Suprapubic skin (tissue), 4 donors: ENCODE measurements at regions not wholly inside any gene's neighbourhood (a gene's known extent, or its start where the extent isn't known, plus 50 kb on each side); places are given as distances from the start of the nearest gene placed in this dataset.

ENCODE experiments used
- DNase-seq, 2 donors: peaks; one replicate each; pipeline ENCODE4 v3.0.0-alpha.2; 2019; ENCODE audit warnings: low spot score in 2 of 2
- H3K27ac ChIP-seq: fragments of 200-600 bp; sonication (generic); one replicate; pipeline ENCODE4 v1.5.1; 2019
- H3K27me3 ChIP-seq: fragments of 200-600 bp; sonication (generic); one replicate; pipeline ENCODE4 v1.5.1; 2019
- H3K36me3 ChIP-seq: fragments of 200-600 bp; sonication (generic); one replicate; pipeline ENCODE4 v1.5.1; 2019
- H3K4me1 ChIP-seq: fragments of 200-600 bp; sonication (generic); one replicate; pipeline ENCODE4 v1.5.1; 2019
- H3K4me3 ChIP-seq: fragments of 200-600 bp; sonication (generic); one replicate; pipeline ENCODE4 v1.5.1; 2019; ENCODE audit warnings: mild to moderate bottlenecking
- H3K9me3 ChIP-seq: fragments of 200-600 bp; sonication (generic); one replicate; pipeline ENCODE4 v1.5.1; 2019
- CTCF ChIP-seq, 2 donors: fragments of 200-600 bp in 1 of 2; fragments of 450-650 bp in 1 of 2; sonication (generic) in 1 of 2; IDR thresholded peaks; one replicate each; pipeline ENCODE4 v1.5.1; 2016 to 2019; ENCODE audit warnings: antibody characterized with exemption in 2 of 2, mild to moderate bottlenecking in 1 of 2, moderate library complexity in 1 of 2
- EP300 ChIP-seq: sonication (generic); formaldehyde crosslinking; IDR thresholded peaks from one replicate; pipeline ENCODE4 v1.6.1; 2017; ENCODE audit warnings: antibody characterized with exemption
- POLR2A ChIP-seq, 2 donors: fragments of 450-650 bp; IDR thresholded peaks; one replicate each; pipeline ENCODE4 v1.6.1; 2017; ENCODE audit warnings: antibody characterized with exemption in 2 of 2, mild to moderate bottlenecking in 2 of 2, moderate library complexity in 2 of 2
- POLR2AphosphoS5 ChIP-seq, 3 donors: sonication (generic); formaldehyde crosslinking; IDR thresholded peaks; one replicate each; pipeline ENCODE4 v1.6.1; 2017; ENCODE audit warnings: antibody characterized with exemption in 3 of 3
- WGBS: methylation state at CpG from one replicate; pipeline ENCODE4 v1.1.5; 2018; 5-methylcytosine and 5-hydroxymethylcytosine counted together

- 51% methylated on average over 2 of the region's 2 CpGs for WGBS
- H3K4me3 ChIP-seq = no peak overlapping the region
- H3K27me3 ChIP-seq = no peaks in the 10 kb centered on the region
- no peaks in the 10 kb centered on the region for H3K9me3 ChIP-seq
- H3K27ac ChIP-seq = no peak overlapping the region
- DNase-seq = no peak
- no peaks in the 10 kb centered on the region for H3K4me1 ChIP-seq
- TF ChIP-seq EP300 (no peak), CTCF (IDR thresholded peaks at IDR 0.05) (no peak), POLR2A (IDR thresholded peaks at IDR 0.05) (no peak), POLR2AphosphoS5 (IDR thresholded peaks at IDR 0.05) (no peak)
- no peaks in the 10 kb centered on the region for H3K36me3 ChIP-seq
Measured at GRCh38 chr12:102562836-102563425, 82.6 kb upstream of the IGF1 start.

GRCh38 chr12:102551186-102551585, 70.8 kb upstream of the IGF1 start:
- Histone ChIP-seq H3K36me3 (no peaks in the 10 kb centered on the region), H3K4me3 (no peak overlapping the region), H3K27me3 (no peaks in the 10 kb centered on the region), H3K9me3 (no peaks in the 10 kb centered on the region), H3K4me1 (no peaks in the 10 kb centered on the region), H3K27ac (no peak overlapping the region)
- no peak for TF ChIP-seq CTCF (IDR thresholded peaks at IDR 0.05)
- TF ChIP-seq POLR2A (IDR thresholded peaks at IDR 0.05) = no peak
- no peak for DNase-seq
- 92% methylated on average over 2 of the region's 2 CpGs for WGBS

GRCh38 chr12:102549691-102550090, 69.3 kb upstream of the IGF1 start:
- Histone ChIP-seq H3K4me1 (no peaks in the 10 kb centered on the region), H3K27ac (no peak overlapping the region), H3K9me3 (no peaks in the 10 kb centered on the region), H3K36me3 (no peaks in the 10 kb centered on the region), H3K27me3 (no peaks in the 10 kb centered on the region), H3K4me3 (no peak overlapping the region)
- DNase-seq = no peak
- TF ChIP-seq POLR2AphosphoS5 (IDR thresholded peaks at IDR 0.05) = no peak
- TF ChIP-seq EP300 = no peak
- TF ChIP-seq POLR2A (IDR thresholded peaks at IDR 0.05) = no peak
- no peak for TF ChIP-seq CTCF (IDR thresholded peaks at IDR 0.05)
- 63% methylated on average over 5 of the region's 5 CpGs for WGBS

GRCh38 chr12:102548543-102548942, 68.2 kb upstream of the IGF1 start:
- TF ChIP-seq POLR2AphosphoS5 (IDR thresholded peaks at IDR 0.05) = no peak
- TF ChIP-seq EP300 = no peak
- TF ChIP-seq CTCF (IDR thresholded peaks at IDR 0.05) = no peak
- TF ChIP-seq POLR2A (IDR thresholded peaks at IDR 0.05) = no peak
- DNase-seq = no peak
- Histone ChIP-seq H3K27me3 (no peaks in the 10 kb centered on the region), H3K36me3 (no peaks in the 10 kb centered on the region), H3K4me3 (no peak overlapping the region), H3K9me3 (no peaks in the 10 kb centered on the region), H3K27ac (no peak overlapping the region), H3K4me1 (no peaks in the 10 kb centered on the region)
- WGBS = 43% methylated on average over 3 of the region's 3 CpGs

GRCh38 chr12:102543494-102544485, 63.4 kb upstream of the IGF1 start:
- Histone ChIP-seq H3K9me3 (no peaks in the 10 kb centered on the region), H3K27me3 (peaks cover 2% of the 10 kb centered on the region), H3K36me3 (no peaks in the 10 kb centered on the region), H3K4me3 (no peak overlapping the region), H3K4me1 (no peaks in the 10 kb centered on the region), H3K27ac (no peak overlapping the region)
- no peak for DNase-seq
- TF ChIP-seq POLR2AphosphoS5 (IDR thresholded peaks at IDR 0.05) (no peak), CTCF (IDR thresholded peaks at IDR 0.05) (no peak)
- WGBS = 71% methylated on average over 5 of the region's 5 CpGs
